Dermis microvascular lymphatic vessel endothelial cell (primary cell): ENCODE measurements at regions not wholly inside any gene's neighbourhood (a gene's known extent, or its start where the extent isn't known, plus 50 kb on each side); places are given as distances from the start of the nearest gene placed in this dataset.
"Not testable (repeated sequence)": the region's sequence is repeated elsewhere in the genome, so short reads cannot be mapped to it uniquely, and the experiment has no call there.

Experiments used
- DNase-seq, 2 donors: peaks; one replicate each; pipeline versions ENCODE4 v3.0.0 to v3.0.0-alpha.2; 2010; ENCODE audit warnings: low read depth in 2 of 2

- DNase-seq = no peak
Measured at GRCh38 chr2:66105066-66105753, 329.7 kb upstream of the MEIS1 start.

DNA sequence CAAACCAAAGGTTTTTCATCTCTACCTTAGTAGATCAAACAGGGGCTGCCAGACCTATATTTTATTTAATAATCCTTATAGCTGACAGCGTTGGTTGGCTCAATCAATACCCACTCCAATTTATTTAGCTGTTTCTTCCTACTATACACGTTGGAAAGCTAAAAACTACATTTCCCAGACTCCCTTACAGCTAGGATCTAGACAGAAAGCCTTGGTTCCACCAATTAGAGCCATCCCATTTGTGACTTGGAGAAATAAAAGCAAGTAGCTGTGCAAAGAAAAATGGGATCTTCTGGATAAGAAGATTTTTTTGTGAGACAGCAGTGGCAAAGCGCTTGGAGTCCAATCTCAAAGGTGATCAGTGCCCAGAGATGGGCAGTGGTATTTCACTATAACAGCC is 331.3 kb upstream of the MEIS1 start:
- no peak for DNase-seq

- no peak for DNase-seq
Measured at GRCh38 chr2:66101206-66101605, 333.7 kb upstream of the MEIS1 start.

- DNase-seq = no peak
Measured at GRCh38 chr2:66095820-66096345, 339.0 kb upstream of the MEIS1 start.

DNA sequence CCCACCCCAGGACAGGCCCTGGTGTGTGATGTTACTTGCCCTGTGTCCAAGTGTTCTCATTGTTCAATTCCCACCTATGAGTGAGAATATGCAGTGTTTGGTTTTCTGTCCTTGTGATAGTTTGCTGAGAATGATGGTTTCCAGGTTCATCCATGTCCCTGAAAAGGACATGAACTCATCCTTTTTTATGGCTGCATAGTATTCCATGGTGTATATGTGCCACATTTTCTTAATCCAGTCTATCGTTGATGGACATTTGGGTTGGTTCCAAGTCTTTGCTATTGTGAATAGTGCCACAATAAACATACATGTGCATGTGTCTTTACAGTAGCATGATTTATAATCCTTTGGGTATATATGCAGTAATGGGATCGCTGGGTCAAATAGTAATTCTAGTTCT is 340.2 kb upstream of the MEIS1 start:
- not testable (repeated sequence) for DNase-seq

DNA sequence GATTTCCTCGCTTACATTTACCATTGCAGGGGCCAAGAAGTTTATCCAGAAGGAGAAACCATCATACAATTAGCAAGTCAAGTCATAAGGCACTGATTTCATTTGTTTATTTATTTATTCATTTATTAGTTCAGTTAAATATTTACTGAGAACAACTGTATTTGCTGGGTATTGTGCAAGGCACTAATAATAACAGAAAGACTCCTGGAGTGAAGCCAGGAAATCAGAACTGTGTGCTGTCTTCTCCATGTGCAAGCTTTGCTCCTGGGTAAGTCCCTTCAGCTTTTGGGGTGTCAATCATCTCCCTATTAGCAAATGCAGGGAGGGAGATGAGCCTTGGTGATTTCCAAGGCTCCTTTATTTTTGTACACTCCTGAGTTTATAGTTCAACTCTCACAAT is 341.6 kb upstream of the MEIS1 start:
- no peak for DNase-seq

DNA sequence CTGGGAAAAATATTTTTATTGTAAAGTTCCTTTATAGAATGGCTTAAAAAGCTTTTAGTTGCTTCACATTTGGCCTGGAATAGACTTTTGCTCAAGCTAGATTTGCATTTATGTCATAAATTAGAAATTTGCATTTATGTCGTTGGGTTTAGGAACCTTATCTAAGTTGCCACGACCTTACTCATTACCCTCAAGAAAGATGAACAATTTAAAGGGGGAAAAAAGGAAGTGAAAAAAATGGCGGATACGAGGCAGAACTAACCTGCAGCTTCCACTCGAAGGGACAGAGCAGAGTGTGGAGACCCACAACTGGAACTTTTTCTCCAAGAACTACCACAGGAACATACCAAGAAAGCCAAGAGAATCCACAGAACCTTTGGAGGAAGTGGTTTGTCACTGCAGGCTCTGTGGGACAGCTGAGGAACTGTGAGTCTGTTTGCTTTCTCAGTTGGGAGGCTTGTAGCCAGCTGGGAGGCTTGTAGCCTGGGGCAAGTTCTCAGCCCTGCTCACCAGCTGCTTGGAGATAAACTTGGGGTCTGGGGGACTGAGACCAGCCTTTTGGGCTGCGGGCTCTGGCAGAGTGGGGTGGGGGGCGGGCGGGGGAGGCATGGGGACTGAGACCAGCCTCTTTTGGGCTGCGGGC is 349.9 kb upstream of the MEIS1 start:
- no peak for DNase-seq

- DNase-seq = no peak
Measured at GRCh38 chr2:66082581-66082980, 352.3 kb upstream of the MEIS1 start.

GRCh38 chr2:66080127-66080526 is 354.8 kb upstream of the MEIS1 start:
- no peak for DNase-seq

GRCh38 chr2:66073172-66073571 is 361.8 kb upstream of the MEIS1 start:
- no peak for DNase-seq

DNA sequence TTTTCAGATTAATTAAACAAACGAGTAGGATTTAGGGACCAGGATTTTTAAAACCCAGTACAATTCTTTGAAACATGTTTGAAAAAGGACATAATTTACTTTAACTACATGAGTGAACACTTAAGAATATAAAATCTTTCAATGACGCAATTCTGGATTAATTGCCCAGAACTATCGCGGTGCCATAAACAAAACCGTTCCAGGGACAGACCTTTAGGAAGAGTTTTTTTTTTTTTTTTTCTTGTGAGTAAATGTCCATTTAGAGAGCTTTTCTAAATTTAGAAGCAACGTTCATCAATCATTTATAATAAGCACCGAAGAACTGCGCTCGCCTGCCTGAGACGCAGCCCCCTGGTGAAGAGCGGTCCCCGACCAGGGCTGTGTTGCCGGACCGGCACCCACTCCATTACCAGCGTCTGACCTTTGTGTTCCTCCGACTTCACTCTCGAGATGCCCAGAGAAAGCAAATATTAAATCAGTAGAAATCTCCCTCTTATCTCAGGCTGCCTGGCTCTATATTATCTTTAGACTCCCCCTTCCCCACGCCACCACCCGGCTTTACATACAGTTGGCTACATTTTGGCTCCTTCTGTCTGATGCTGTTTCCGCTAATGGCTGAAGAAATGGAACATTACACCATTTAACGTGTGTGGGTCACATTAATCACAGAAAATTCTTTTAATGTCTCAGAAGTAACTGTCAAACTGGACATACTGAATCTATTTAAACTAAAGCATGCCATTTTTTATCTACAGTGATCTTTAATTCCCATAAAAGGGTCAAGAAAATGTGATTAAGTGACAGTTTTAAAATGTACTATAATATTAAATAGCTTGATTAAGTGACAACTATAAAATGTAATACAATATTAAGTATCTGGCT is 364.0 kb upstream of the MEIS1 start:
- DNase-seq = no peak

DNA sequence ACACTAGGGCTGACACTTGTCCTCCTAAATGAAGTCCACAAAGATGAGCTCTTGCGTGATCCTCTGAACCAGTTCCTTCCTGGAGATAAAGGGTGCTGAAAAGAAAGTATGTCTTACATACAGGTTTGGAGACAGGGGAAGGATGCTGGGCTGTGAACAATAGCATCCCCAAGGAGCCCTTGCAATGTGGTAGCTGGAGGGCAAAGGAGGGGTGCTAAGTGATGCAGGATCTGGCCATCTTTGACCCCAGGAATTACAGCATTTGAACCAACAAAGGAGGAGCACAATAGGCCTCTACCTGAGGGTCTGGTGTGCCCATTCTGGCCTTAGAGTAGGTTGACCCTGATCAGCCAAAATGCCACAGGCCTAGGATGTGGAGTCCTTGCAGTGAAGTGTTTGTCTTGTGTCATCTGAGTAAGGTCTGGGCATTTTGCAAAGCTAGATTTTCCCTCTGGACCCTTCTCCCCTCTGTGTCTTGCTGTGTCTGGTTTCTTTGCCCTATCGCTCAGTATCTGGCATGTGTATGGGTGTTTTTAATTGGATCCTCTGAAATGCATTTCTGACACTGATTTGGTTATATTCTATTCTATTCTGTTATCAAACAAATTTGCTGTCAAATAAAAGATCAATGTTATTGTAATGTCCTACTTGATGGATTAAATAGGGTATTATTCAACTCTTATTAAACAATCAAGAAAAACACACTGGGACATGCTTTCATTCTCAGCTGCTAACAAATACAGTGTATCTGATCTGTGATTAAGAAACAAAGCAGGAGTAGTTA is 364.8 kb upstream of the MEIS1 start:
- DNase-seq = no peak

GRCh38 chr2:66066032-66066431 is 368.9 kb upstream of the MEIS1 start:
- DNase-seq = no peak

DNA sequence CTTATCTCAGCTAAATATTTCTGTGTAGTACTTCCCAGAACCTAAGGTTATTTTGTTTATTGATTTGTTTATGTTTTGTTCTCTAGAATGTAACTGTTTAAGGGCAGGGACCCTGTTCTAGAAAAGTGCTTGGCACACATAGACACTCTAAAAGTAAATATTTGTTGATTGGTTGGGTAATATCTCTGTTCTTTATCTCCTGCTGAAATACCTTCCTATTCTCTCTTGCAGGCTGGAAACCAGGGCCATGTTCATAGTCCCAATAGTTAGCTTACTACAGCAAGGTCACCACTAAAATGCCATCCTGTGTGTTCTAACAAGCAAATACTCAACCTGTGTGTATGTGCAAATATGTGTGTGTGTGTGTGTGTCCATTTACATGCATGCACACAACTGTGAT is 375.6 kb upstream of the MEIS1 start:
- DNase-seq = no peak

- DNase-seq = no peak
Measured at GRCh38 chr2:66058675-66059074, 376.2 kb upstream of the MEIS1 start.

DNA sequence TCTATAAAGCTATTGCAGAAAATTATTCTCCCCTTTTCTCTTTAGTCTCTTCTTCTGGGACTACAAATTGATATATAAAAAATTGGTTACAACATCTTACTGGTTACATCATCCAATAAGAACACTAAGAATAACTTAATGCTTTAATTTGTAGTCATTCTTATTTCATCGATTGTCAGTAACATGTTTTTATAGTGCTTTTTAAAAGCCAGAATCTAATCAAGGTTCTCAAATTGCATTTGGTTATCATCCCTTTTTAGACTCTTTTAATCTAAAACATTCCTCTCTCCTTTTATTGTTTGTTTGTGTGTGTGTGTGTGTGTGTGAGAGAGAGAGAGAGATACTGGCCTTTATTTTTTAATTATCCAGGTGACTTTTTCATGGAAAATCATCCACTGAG is 377.1 kb upstream of the MEIS1 start:
- no peak for DNase-seq

DNA sequence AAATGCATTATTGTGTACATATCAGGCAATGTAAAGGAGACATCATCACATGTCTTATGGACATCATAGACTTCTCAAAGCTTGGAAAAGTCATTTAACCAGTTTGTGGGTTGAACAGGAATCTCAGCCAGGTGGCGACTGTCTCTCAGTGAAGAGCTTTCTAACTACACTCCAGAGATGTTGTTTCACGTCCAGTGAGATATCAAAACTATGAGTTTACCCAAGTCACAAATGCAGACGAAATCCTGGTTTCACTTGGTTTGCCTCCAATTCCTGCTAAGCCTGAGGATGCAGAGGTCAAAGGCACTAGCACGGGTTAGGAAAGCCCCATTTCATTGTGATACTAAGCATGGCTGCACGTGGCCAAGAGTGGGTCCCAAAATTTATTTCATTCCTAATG is 384.5 kb upstream of the MEIS1 start:
- DNase-seq = no peak

DNA sequence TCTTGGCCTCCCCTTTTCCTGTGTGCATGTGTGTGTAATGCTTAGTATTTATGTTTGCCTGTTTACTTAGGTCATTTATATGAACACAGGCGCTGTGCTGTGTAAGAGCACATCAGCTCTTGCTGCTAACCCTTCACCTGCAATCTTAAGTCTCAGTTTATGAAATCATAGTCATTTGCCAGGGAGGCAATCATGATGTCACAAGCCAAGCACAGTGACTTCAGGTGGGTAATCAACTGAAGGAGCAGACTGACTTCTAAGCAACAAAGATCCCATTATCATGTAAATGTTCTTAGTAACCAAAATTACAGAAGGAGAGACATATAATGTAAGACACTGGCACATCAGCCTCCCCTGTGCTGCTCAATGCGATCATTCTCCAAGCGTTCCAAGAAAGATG is 386.3 kb upstream of the MEIS1 start:
- no peak for DNase-seq

- no peak for DNase-seq
Measured at GRCh38 chr2:66041902-66042657, 392.8 kb upstream of the MEIS1 start.

- DNase-seq = no peak
Measured at GRCh38 chr2:66036948-66037347, 398.0 kb upstream of the MEIS1 start.

- no peak for DNase-seq
Measured at GRCh38 chr2:66034467-66034866, 400.5 kb upstream of the MEIS1 start.
